ENCODE measurements at regions not wholly inside any gene's neighbourhood (a gene's known extent, or its start where the extent isn't known, plus 50 kb on each side); places are given as distances from the start of the nearest gene placed in this dataset.

DNA sequence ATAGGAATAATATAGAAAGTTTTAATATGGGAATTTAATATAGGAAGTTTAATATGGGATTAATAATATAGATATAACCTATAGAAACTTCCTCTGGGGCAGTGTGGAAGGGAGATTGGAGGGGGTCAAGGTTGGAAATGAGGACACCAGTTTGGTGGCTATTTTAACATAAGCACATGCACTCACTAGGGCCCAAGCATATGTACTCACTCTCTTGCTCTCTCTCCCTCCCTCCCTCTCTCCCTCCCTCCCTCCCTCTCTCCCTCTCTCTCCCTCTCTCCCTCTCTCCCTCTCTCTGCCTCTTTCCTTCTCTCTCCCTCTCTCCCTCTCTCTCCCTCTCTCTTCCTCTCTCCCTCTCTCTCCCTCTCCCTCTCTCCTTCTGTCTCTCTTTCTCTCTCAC, 528.1 kb downstream of the NPIPA7 start:
- TF ChIP-seq, protein P1, sequence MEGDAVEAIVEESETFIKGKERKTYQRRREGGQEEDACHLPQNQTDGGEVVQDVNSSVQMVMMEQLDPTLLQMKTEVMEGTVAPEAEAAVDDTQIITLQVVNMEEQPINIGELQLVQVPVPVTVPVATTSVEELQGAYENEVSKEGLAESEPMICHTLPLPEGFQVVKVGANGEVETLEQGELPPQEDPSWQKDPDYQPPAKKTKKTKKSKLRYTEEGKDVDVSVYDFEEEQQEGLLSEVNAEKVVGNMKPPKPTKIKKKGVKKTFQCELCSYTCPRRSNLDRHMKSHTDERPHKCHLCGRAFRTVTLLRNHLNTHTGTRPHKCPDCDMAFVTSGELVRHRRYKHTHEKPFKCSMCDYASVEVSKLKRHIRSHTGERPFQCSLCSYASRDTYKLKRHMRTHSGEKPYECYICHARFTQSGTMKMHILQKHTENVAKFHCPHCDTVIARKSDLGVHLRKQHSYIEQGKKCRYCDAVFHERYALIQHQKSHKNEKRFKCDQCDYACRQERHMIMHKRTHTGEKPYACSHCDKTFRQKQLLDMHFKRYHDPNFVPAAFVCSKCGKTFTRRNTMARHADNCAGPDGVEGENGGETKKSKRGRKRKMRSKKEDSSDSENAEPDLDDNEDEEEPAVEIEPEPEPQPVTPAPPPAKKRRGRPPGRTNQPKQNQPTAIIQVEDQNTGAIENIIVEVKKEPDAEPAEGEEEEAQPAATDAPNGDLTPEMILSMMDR (IDR thresholded peaks at IDR 0.05) = no peak

DNA sequence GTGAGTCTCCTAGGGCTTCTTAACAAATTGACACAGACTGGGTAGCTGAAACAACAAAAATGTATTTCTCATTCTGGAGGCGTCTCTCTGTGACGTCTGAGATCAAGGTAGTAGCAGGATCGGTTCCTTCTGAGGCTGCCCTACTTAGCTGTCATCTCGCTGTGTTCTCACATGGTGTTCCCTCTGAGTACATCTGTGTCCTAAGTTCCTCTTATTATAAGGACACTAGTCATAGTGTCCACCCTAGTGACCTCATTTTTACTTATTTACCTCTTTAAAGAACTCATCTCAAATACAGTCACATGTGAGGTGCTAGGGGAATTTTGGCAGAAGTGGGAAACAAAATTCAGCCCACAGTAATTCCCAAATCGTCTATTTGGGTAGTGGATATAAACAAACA, 529.1 kb downstream of the NPIPA7 start:
- TF ChIP-seq, protein P1 (IDR thresholded peaks at IDR 0.05) = no peak

DNA sequence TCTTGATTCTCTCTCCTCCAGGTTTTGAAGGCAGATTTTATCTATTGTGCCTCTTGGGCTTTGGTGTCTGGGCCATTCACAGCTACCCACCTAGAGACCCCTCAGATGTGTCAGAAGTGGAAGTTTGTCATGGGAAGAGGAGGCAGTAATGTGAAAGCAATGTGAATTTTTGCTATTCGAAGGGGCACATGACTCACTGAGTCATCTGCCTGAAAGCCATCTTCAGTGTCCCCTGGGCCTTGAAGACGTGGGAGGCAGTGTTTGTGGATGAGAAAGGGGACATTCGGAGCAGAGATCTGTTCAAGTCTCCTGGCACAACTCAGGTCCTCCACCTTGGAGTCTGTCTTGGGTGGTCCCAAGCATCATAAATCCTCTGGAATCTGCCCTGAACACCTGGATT, 530.2 kb downstream of the NPIPA7 start:
- TF ChIP-seq, protein P1 (IDR thresholded peaks at IDR 0.05) = no peak

DNA sequence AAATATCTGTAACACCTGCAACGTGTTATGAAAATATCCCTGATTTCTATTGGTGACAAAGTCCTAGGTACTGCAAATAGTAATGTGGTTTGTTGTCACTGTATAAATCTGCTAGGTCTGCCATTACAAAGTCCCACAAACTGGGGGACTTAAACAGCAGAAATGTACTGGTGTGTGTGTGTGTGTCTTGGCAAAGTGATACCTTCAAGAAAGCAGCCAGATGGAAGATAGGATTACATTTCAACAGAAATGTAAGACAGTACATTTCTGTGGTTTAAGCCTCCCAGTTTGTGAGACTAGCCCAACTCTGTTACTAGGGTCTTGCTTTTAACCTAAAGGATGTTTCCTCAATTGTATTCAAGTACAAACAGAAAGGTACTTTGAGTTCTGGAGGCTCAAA, 531.7 kb downstream of the NPIPA7 start:
- TF ChIP-seq, protein P1 (IDR thresholded peaks at IDR 0.05) = no peak

DNA sequence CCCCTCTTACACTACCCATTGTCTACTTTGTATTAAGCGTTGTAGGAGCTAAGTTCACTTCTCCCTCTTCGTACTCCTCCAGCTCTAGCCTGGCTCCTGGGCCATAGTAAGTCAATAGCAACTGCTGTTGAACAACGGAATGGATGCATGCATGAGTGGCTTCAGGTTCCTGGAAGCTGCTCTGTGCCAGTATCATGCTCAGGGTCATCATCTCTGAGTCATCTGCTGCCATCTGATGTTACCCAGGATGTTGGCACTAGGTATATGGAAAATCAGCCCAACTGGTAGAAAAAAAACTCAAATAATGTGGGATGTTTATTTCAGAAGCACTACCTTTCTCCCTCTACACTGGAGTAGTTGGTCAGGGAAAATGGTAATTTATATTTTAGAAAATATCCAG, 536.8 kb downstream of the NPIPA7 start:
- TF ChIP-seq, protein P1 (IDR thresholded peaks at IDR 0.05) = no peak

DNA sequence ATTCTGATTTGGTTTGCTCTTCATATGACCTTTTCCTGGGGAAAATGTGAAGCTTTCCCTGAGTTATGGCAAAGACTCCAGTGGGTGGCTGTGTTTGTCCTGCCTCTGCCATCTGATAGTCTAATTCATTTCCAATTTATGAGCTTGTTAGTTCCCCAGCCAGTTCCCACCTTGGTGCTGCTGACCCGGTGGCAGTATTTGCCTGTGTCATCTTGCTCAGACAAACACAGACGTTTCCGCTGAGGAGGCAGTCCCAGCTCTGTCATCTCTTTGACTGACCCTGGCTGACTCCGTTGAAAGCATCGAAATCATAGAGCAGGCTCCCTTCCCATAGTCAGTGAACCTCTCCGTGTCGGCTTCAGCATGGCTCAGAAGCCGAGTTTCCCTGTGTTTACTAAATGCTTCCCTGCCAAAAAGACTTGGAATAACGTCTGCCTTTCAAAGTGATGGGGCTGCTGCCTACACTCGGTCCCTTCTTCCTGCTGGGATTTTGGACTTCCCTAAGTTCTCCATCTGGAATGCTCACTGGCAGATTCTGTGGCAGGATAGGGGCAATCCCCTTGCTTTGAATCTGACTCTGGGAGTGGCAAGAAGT, 538.3 kb downstream of the NPIPA7 start:
- TF ChIP-seq, protein P1 (IDR thresholded peaks at IDR 0.05) = no peak

DNA sequence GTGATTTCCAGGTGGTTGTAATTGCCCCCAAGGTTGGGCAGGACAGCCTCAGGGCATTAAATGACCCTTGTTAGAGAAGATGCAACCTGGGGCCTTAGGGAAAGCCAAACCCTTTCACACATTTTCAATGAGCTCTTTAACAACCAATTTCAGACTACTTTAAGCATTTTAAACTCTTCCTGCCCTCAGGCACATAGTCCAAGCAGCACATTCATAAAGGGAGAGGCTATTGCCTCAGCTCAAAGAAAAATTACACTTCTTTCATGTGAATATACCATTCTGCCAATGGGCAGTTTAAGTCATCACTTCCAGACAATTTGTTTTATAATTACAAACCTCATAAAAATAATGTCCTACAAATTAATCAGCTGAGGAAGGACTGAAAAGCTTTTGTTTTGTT, 544.5 kb downstream of the NPIPA7 start:
- TF ChIP-seq, protein P1 (IDR thresholded peaks at IDR 0.05) = no peak

DNA sequence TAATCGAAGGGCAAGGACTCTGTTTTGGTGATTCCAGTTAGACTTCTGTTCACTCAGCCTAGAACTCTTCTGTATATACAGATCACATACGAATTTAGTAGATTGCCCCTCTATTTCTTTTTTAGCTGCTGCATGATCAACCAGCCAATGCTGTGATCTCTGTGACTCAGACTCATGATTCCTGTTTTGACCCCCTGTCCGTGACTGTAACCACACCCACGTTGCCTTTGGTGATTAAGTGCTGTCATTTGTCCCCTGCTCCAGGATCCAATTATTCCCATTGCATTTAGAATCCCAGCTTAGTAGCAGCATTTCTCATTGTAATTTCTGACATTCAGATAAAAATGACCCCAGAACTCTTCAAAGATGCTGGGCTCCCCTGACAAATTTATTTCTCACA, 545.7 kb downstream of the NPIPA7 start:
- TF ChIP-seq, protein P1 (IDR thresholded peaks at IDR 0.05) = no peak
